ENCODE measurements at regions not wholly inside any gene's neighbourhood (a gene's known extent, or its start where the extent isn't known, plus 50 kb on each side); places are given as distances from the start of the nearest gene placed in this dataset.

GRCh38 chr13:76677043-76677442, 209.2 kb downstream of the KCTD12 start:
- Histone ChIP-seq H3K4me2 (ENCODE audit: insufficient read depth, low read length) (no peak overlapping the region), H3K9ac (replicated peaks; ENCODE audit: extremely low read depth, insufficient read depth, low read length) (no peak overlapping the region), H3K9me3 (replicated peaks; ENCODE audit: control insufficient read depth, insufficient read depth, low read length) (no peaks in the 10 kb centered on the region), H3K9me1 (replicated peaks; ENCODE audit: control insufficient read depth, extremely low read depth, insufficient read depth, low read length) (no peaks in the 10 kb centered on the region), H4K20me1 (replicated peaks; ENCODE audit: control insufficient read depth, extremely low read depth, insufficient read depth, low read length) (no peaks in the 10 kb centered on the region), H3K79me2 (ENCODE audit: control insufficient read depth, insufficient read depth, low read length) (no peaks in the 10 kb centered on the region), H3K4me3 (replicated peaks in 1 of 3; ENCODE audit: insufficient read depth in 1 of 3, low read depth in 1 of 3, low read length in 3 of 3) (no peak overlapping the region), H3K27ac (ENCODE audit: insufficient read depth, low read depth, low read length) (no peak overlapping the region), H3K4me1 (ENCODE audit: control insufficient read depth, extremely low read depth, insufficient read depth, low read length) (no peaks in the 10 kb centered on the region), H3K27me3 (ENCODE audit: control insufficient read depth in 2 of 2, insufficient read depth in 2 of 2, low read length in 2 of 2) (no peaks in the 10 kb centered on the region), H3K36me3 (ENCODE audit: control insufficient read depth in 2 of 2, extremely low read depth in 1 of 2, insufficient read depth in 2 of 2, low read length in 2 of 2) (no peaks in the 10 kb centered on the region), H2AFZ (ENCODE audit: low read depth, low read length) (no peak overlapping the region)
- dilution Hi-C loops (cut with MboI; ENCODE audit: extremely low pct_ligation_motif_present, low sequenced_read_pairs), result no loop called here
- TF ChIP-seq CTCF (IDR thresholded peaks at IDR 0.05; ENCODE audit: extremely low read depth in 1 of 2, insufficient read depth in 1 of 2, low read depth in 1 of 2, low read length in 2 of 2) (no peak), POLR2A (IDR thresholded peaks at IDR 0.05; ENCODE audit: low read depth, low read length) (no peak), EZH2 (IDR thresholded peaks at IDR 0.05; ENCODE audit: borderline replicate concordance, low read depth, low read length, severe bottlenecking) (no peak), GATA2 (IDR thresholded peaks at IDR 0.05; ENCODE audit: insufficient read depth, insufficient read length, low read depth, low read length) (no peak)
- intact Hi-C loops (cut with micrococcal nuclease), result no loop called here
- CTCF ChIA-PET, result interaction anchor here (0.8 to 1.7 kb wide), 5 partner anchors 9 to 241 kb away, joined by 3 to 6 read pairs (median 5); no protein-coding TSS in a partner anchor
- FAIRE-seq (no peak), DNase-seq (ENCODE audit: low read depth, low spot score) (peak; percentile 34)
- POLR2A ChIA-PET, result no interaction called here
- BruUV-seq (replicated peaks), result no TSS peak

- H3K4me1 ChIP-seq (ENCODE audit: control insufficient read depth, extremely low read depth, insufficient read depth, low read length), result no peaks in the 10 kb centered on the region
- ChIA-PET POLR2A (no interaction called here), CTCF (no interaction called here)
- TF ChIP-seq JUN (IDR thresholded peaks at IDR 0.05; ENCODE audit: borderline replicate concordance, insufficient read depth, insufficient read length, low read depth), result no peak
- no TSS peak for BruUV-seq (replicated peaks)
- no peak overlapping the region for H3K27ac ChIP-seq (ENCODE audit: insufficient read depth, low read depth, low read length)
- H3K9me1 ChIP-seq (replicated peaks; ENCODE audit: control insufficient read depth, extremely low read depth, insufficient read depth, low read length), result no peaks in the 10 kb centered on the region
- H3K4me3 ChIP-seq (replicated peaks in 1 of 3; ENCODE audit: insufficient read depth in 1 of 3, low read depth in 1 of 3, low read length in 3 of 3), result no peak overlapping the region
- no peak overlapping the region for H3K4me2 ChIP-seq (ENCODE audit: insufficient read depth, low read length)
- H2AFZ ChIP-seq (ENCODE audit: low read depth, low read length), result no peak overlapping the region
- H4K20me1 ChIP-seq (replicated peaks; ENCODE audit: control insufficient read depth, extremely low read depth, insufficient read depth, low read length), result no peaks in the 10 kb centered on the region
- FAIRE-seq (no peak), DNase-seq (ENCODE audit: low read depth, low spot score) (no peak)
- no peak overlapping the region for H3K9ac ChIP-seq (replicated peaks; ENCODE audit: extremely low read depth, insufficient read depth, low read length)
- no peaks in the 10 kb centered on the region for H3K27me3 ChIP-seq (ENCODE audit: control insufficient read depth in 2 of 2, insufficient read depth in 2 of 2, low read length in 2 of 2)
- H3K9me3 ChIP-seq (replicated peaks; ENCODE audit: control insufficient read depth, insufficient read depth, low read length), result no peaks in the 10 kb centered on the region
- no peaks in the 10 kb centered on the region for H3K36me3 ChIP-seq (ENCODE audit: control insufficient read depth in 2 of 2, extremely low read depth in 1 of 2, insufficient read depth in 2 of 2, low read length in 2 of 2)
- intact Hi-C loops (cut with micrococcal nuclease), result no loop called here
- dilution Hi-C loops (cut with MboI; ENCODE audit: extremely low pct_ligation_motif_present, low sequenced_read_pairs), result no loop called here
- H3K79me2 ChIP-seq (ENCODE audit: control insufficient read depth, insufficient read depth, low read length), result no peaks in the 10 kb centered on the region
These were observed 213.8 kb downstream of the KCTD12 start for GRCh38 chr13:76672420-76672819.

Data from endothelial cell of umbilical vein (primary cell).